BJ (cell line): ENCODE measurements at regions not wholly inside any gene's neighbourhood (a gene's known extent, or its start where the extent isn't known, plus 50 kb on each side); places are given as distances from the start of the nearest gene placed in this dataset.
"Not testable (repeated sequence)": the region's sequence is repeated elsewhere in the genome, so short reads cannot be mapped to it uniquely, and the experiment has no call there.

Experiments used
- CTCF ChIA-PET: fragments of 350-600 bp; formaldehyde crosslinking; extraction: SDS; loops from one replicate; lab custom pipeline; 2021; ENCODE audit warnings: antibody characterized with exemption, inconsistent platforms; lab: Yijun Ruan, JAX
- POLR2A ChIA-PET: fragments of 300-600 bp; sonication (Branson Sonifier 250); formaldehyde crosslinking; extraction: SDS; loops from one replicate; lab custom pipeline; 2021; ENCODE audit warnings: antibody characterized with exemption; lab: Charles Lee
- DNase-seq: peaks from one replicate; pipeline ENCODE4 v3.0.0-alpha.2; 2011; ENCODE audit warnings: low read depth
- H3K27me3 ChIP-seq: 2 replicates; pipeline ENCODE4 v1.6.0; 2011; ENCODE audit warnings: low read length; ENCODE audit not compliant: control insufficient read depth, insufficient read depth
- H3K36me3 ChIP-seq: 2 replicates; pipeline ENCODE4 v1.5.1; 2011; ENCODE audit warnings: low read length; ENCODE audit not compliant: control insufficient read depth, insufficient read depth
- H3K4me3 ChIP-seq: 2 replicates; pipeline ENCODE4 v1.5.1; 2011; ENCODE audit warnings: low read depth, mild to moderate bottlenecking, control low read depth, low read length
- TF ChIP-seq, protein P1 (sequence below): IDR thresholded peaks from 2 replicates; pipeline ENCODE4 v1.5.1; 2011; ENCODE audit warnings: low read depth, mild to moderate bottlenecking, control low read depth, inconsistent platforms, low read length, moderate library complexity; ENCODE audit not compliant: insufficient read depth

DNA sequence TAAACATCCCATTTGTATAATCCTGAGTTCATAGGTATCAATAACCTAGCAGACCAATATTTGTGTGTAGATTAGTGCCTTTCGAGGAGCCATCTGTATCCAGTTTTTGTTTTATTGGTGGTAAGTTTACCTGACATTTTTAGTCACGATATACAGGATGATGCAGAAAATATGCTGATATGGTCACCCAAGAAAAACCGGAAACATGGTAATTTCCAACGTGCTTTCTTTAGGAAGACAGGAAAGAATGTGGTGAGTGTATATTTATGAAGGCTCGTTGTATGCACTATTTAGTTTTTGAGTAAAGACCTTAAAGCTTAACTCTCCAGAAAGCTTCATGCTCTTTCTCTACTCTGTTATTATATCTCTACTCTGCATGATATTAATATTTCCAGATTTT, 180.2 kb upstream of the PHACTR1 start:
- Histone ChIP-seq H3K4me3 (no peak overlapping the region), H3K27me3 (no peaks in the 10 kb centered on the region), H3K36me3 (no peaks in the 10 kb centered on the region)
- CTCF ChIA-PET = interaction anchor here (1.2 kb wide), 1 partner anchor 8 kb away, joined by 3 read pairs; no protein-coding TSS in a partner anchor
- POLR2A ChIA-PET = no interaction called here
- TF ChIP-seq, protein P1, sequence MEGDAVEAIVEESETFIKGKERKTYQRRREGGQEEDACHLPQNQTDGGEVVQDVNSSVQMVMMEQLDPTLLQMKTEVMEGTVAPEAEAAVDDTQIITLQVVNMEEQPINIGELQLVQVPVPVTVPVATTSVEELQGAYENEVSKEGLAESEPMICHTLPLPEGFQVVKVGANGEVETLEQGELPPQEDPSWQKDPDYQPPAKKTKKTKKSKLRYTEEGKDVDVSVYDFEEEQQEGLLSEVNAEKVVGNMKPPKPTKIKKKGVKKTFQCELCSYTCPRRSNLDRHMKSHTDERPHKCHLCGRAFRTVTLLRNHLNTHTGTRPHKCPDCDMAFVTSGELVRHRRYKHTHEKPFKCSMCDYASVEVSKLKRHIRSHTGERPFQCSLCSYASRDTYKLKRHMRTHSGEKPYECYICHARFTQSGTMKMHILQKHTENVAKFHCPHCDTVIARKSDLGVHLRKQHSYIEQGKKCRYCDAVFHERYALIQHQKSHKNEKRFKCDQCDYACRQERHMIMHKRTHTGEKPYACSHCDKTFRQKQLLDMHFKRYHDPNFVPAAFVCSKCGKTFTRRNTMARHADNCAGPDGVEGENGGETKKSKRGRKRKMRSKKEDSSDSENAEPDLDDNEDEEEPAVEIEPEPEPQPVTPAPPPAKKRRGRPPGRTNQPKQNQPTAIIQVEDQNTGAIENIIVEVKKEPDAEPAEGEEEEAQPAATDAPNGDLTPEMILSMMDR = no peak
- no peak for DNase-seq

DNA sequence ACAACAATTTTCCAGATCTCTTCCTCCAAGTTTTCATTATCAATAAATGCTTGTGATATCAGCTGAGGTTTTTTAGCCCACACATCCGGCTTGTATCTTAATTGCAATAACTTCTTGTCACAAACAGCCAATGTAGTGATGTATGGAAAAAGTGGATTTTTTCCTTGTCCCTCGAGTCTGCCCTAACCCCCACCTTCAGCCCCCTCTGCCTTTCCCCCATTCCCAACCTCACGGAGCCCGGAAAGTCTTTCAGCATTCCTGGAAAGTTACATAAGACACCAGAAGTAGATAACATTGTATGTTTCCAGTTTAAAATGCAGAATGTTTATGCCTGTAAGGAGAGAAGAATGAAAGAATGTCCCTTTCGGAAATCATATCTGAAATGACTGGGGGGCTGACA, 179.2 kb upstream of the PHACTR1 start:
- no peaks in the 10 kb centered on the region for H3K36me3 ChIP-seq
- DNase-seq = no peak
- H3K4me3 ChIP-seq = no peak overlapping the region
- POLR2A ChIA-PET = no interaction called here
- TF ChIP-seq, protein P1 = no peak
- H3K27me3 ChIP-seq = no peaks in the 10 kb centered on the region
- CTCF ChIA-PET = no interaction called here

DNA sequence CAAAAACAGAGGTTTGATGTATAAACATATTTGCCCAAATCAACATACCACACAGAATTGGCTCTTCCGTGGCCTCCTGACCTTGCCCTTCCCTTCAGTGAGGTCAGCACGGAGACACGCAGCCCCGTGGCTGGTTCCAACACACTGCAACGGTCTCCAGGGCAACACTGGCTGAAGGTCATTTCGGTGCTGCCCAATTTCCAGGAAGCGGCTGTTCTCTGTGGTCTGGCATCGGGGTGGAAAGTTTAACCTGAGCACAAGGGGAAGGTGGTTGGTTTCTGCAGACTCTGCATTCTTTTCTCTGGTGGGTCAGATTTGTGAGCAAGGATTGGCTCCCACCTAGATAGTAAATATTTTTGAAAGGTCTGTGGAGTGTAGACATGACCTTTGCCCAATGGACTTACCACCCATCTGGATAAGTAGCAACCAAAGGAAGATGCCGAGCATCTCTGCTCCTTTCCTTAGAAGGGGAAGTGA, 177.6 kb upstream of the PHACTR1 start:
- Histone ChIP-seq H3K36me3 (no peaks in the 10 kb centered on the region), H3K27me3 (no peaks in the 10 kb centered on the region), H3K4me3 (no peak overlapping the region)
- no peak for DNase-seq
- TF ChIP-seq, protein P1 = no peak
- ChIA-PET POLR2A (no interaction called here), CTCF (no interaction called here)

DNA sequence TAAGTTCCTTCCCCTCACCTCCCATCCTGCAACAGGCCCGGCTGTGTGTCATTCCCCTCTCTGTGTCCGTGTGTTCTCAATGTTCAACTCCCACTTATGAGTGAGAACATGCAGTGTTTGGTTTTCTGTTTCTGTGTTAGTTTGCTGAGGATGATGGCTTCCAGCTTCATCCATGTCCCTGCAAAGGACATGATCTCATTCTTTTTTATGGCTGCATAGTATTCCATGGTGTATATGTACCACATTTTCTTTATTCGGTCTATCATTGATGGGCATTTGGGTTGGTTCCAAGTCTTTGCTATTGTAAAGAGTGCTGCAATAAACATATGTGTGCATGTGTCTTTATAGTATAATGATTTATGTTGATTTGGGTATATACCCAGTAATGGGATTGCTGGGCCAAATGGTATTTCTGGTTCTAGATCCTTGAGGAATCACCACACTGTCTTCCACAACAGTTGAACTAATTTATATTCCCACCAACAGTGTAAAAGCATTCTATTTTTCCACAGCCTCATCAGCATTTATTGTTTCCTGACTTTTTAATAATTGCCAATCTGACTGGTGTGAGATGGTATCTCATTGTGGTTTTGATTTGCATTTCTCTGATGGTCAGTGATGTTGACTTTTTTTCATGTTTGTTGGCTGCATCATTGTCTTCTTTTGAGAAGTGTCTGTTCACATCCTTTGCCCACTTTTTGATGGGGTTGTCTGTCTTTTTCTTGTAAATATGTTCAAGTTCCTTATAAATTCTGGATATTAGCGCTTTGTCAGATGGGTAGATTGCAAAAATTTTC, 174.1 kb upstream of the PHACTR1 start:
- H3K36me3 ChIP-seq, H3K4me3 ChIP-seq, H3K27me3 ChIP-seq, DNase-seq, POLR2A ChIA-PET, CTCF ChIA-PET: not testable (repeated sequence)

DNA sequence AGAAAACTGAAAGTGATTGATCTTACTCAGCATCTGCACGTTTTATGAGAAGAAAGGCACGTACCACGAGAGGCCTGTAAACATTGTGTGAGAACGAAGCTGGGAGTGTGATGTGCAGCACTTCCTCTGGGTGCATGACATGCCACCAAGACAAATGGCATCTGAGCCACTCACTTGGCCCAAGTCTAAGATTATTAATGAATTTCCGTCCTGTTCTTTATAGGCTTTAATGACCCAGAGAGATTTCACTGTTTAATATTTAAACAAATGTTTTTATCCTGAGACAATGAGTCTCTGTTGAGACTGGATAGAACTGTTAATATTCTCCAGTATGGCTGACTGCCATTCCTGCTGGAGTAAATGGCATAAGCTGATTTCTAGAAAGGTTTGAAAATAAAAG, 172.6 kb upstream of the PHACTR1 start:
- CTCF ChIA-PET = interaction anchor here (0.9 to 1.1 kb wide), 2 partner anchors 8 to 10 kb away, joined by 3 to 4 read pairs; no protein-coding TSS in a partner anchor
- no peak overlapping the region for H3K4me3 ChIP-seq
- DNase-seq = no peak
- TF ChIP-seq, protein P1 = no peak
- H3K36me3 ChIP-seq = no peaks in the 10 kb centered on the region
- POLR2A ChIA-PET = no interaction called here
- no peaks in the 10 kb centered on the region for H3K27me3 ChIP-seq
